ENCODE measurements at regions not wholly inside any gene's neighbourhood (a gene's known extent, or its start where the extent isn't known, plus 50 kb on each side); places are given as distances from the start of the nearest gene placed in this dataset.
"Not testable (repeated sequence)": the region's sequence is repeated elsewhere in the genome, so short reads cannot be mapped to it uniquely, and the experiment has no call there.

DNA sequence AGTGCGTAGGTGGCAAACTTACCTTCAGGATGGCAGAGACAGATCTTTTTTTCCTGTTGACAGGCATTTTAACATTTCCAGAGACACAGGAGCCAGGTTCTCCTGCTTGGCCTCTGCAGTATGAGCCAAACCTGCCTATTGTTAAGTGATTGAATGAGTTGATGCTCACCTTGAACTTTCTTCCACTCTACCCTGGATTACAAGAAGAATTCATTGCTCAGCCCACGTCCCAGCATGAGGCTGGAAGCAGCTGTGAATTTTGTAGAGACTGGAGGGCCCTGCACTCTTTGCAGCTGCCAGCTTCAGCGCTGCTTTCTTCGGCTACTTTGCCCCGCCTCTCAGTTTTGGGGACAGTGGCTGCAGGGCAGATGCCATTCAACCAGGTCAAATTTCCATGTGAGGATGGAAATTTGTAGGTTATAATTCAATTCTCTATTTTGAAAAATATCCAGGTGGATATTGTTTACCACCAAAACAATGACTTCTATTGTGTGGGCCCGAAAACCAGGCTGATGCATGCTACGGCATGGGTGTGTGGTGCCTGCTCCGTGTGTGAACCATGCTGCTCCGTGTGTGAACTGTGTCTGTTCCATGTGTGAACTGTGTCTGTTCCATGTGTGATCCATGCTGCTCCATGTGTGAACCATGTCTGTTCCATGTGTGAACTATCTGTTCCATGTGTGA is 75.2 kb upstream of the METTL9 start:
- 77 to 85% methylated on average over 9 of the region's 9 CpGs for WGBS, 2 donors
- Histone ChIP-seq H3K9me3 (no peaks in the 10 kb centered on the region), H3K36me3 (ENCODE audit: low read depth, missing control alignments) (no peaks in the 10 kb centered on the region), H3K27me3 (no peaks in the 10 kb centered on the region), H3K27ac (no peak overlapping the region), H3K4me1 (peaks cover 15% of the 10 kb centered on the region), H3K4me3 (no peak overlapping the region)
- TF ChIP-seq, protein P1, sequence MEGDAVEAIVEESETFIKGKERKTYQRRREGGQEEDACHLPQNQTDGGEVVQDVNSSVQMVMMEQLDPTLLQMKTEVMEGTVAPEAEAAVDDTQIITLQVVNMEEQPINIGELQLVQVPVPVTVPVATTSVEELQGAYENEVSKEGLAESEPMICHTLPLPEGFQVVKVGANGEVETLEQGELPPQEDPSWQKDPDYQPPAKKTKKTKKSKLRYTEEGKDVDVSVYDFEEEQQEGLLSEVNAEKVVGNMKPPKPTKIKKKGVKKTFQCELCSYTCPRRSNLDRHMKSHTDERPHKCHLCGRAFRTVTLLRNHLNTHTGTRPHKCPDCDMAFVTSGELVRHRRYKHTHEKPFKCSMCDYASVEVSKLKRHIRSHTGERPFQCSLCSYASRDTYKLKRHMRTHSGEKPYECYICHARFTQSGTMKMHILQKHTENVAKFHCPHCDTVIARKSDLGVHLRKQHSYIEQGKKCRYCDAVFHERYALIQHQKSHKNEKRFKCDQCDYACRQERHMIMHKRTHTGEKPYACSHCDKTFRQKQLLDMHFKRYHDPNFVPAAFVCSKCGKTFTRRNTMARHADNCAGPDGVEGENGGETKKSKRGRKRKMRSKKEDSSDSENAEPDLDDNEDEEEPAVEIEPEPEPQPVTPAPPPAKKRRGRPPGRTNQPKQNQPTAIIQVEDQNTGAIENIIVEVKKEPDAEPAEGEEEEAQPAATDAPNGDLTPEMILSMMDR (IDR thresholded peaks at IDR 0.05): no peak
- TF ChIP-seq POLR2A (IDR thresholded peaks at IDR 0.05): no peak
- intact Hi-C loops (cut with DNase I; ENCODE audit: low total_unique reads): no loop called here
- DNase-seq: no peak

DNA sequence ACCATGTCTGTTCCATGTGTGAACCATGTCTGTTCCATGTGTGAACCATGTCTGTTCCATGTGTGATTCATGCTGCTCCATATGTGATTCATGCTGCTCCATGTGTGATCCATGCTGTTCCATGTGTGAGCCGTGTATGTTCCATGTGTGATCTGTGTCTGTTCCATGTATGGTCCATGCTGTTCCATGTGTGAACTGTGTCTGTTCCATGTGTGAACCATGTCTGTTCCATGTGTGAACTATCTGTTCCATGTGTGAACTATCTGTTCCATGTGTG is 74.7 kb upstream of the METTL9 start:
- 90 to 96% methylated on average over 1 of the region's 1 CpG for WGBS, 2 donors
- DNase-seq; H3K27ac ChIP-seq; H3K36me3 ChIP-seq (ENCODE audit: low read depth, missing control alignments); H3K4me3 ChIP-seq; H3K9me3 ChIP-seq; H3K27me3 ChIP-seq; intact Hi-C loops (cut with DNase I; ENCODE audit: low total_unique reads): not testable (repeated sequence)
- H3K4me1 ChIP-seq: peaks cover 15% of the 10 kb centered on the region

DNA sequence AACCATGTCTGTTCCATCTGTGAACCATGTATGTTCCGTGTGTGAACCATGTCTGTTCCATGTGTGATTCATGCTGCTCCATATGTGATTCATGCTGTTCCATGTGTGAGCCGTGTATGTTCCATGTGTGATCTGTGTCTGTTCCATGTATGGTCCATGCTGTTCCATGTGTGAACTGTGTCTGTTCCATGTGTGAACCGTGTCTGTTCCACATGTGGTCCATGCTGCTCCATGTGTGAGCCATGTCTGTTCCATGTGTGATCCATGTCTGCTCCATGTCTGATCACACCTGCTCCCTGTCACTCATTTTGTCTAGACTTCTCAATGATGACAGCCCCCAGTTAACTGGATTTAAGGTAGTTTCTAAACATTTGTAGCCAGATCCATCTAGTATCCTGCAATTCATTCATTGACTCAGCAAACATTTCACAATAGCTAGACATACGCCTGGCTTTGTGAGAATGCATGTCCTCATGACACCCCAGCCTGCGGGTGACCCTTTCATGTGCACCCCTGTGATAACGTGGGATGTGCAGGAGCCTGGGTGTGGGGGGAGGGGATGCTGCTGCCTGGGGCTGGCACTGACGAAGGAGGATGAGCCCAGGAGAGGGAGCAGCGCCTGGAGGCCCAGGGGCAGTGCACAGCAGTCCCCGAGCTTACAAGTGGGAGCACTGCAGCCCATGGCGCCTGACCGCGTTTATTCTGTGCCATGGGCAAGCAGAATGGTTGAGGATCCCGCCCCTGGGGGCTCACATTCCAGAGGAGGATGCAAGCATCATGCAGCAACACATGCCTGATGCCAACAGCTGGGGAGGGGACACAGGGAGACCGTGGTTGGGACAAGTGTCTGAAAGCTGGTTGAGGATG is 74.1 kb upstream of the METTL9 start:
- intact Hi-C loops (cut with DNase I; ENCODE audit: low total_unique reads); H3K27me3 ChIP-seq; H3K4me3 ChIP-seq; H3K27ac ChIP-seq; H3K9me3 ChIP-seq; DNase-seq; H3K36me3 ChIP-seq (ENCODE audit: low read depth, missing control alignments): not testable (repeated sequence)
- WGBS, 2 donors: 72 to 73% methylated on average over 14 of the region's 14 CpGs
- peaks cover 15% of the 10 kb centered on the region for H3K4me1 ChIP-seq

DNA sequence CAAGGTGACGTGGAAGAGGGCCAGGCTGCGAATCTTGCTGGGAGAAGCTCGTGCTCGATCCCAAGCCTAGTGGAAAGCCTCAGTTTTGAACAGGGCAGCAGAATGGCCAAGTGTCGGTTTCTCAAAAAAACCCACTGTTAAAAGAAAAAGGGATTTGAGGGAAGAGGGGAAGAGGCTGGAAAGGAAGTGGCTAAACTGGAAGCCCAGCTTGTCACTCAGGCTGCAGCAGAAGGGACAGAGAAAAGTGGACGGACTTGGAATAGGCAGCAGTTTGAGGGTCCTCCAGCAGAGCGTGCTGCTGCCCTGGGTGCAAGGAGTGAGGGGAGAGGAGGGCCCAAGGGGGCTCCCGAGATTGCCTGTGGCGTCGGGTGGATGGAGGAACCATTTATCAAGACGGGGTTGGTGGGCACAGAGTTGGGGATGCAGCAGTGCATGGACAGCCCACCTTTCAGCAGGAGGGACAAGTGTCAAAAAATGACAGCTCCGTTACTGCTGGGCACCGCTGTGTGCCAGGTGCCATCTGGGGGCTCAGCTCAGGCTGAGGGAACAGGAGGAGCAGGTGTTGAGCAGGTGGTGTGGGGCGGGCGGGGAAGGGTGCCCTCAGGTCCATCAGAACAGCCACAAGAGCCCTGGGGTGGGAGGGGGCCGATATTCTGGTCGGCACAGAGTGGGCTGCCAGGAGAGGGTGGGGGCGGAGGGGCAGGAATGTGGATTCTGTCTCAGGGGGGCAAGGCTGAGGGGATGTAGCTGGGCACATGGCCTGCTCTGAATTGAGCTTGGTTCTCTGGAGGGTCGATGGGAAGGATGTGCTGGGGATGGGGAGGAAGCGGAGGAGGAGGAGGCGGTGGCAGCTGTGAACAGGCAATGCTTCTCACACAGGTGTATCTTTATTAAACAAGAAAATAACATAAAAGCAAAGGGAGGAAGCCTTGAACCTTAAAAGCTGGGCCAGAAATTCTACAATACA is 73.1 kb upstream of the METTL9 start:
- H3K9me3 ChIP-seq; intact Hi-C loops (cut with DNase I; ENCODE audit: low total_unique reads); DNase-seq; H3K36me3 ChIP-seq (ENCODE audit: low read depth, missing control alignments); H3K27me3 ChIP-seq; H3K27ac ChIP-seq; H3K4me3 ChIP-seq: not testable (repeated sequence)
- 75 to 82% methylated on average over 21 of the region's 21 CpGs for WGBS, 2 donors
- H3K4me1 ChIP-seq: peaks cover 11% of the 10 kb centered on the region

DNA sequence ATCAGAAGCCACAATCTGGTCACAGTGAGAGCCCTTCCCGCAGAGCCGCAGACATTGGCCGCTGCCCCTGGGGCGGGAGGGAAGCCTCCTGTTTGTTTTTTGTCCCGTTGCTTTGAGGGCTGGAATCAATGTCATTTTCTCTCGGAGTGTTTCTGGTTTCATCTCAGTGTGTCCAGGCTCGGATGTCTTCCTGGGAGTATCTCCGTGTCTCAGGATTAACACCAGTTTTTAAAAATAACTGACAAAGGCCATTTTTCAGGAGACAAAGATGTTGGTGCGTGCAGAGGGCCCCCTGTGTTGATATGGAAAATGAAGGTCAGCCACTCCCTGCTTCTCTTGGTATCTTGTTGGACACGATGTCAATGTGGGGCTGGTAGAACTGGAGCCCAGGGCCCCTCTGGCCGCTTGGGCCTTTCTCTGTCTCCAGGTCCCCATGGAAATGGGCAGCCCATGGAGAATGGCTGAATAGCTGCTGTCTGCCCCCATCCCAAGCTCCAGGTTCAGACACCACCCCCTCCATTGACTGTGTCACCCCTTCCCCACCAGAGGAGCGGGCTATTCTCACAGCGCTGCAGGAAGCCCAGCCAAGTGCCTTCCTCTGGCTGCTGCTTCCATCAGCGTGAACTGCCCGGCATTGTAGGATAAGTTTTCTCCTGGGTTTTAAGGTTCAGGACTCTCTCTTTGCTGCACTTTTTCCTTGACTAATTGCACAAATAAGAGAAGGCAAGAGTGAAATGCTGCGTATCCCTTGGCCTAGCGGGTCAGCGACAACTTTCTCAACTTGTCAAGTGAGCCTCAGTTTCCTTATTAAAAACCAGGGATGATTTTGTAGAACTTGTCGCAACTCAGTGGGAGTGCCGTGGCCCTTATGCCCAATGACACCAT is 72.2 kb upstream of the METTL9 start:
- Histone ChIP-seq H3K4me1 (peaks cover 5% of the 10 kb centered on the region), H3K4me3 (no peak overlapping the region), H3K36me3 (ENCODE audit: low read depth, missing control alignments) (no peaks in the 10 kb centered on the region), H3K27ac (no peak overlapping the region), H3K9me3 (no peaks in the 10 kb centered on the region), H3K27me3 (no peaks in the 10 kb centered on the region)
- intact Hi-C loops (cut with DNase I; ENCODE audit: low total_unique reads): no loop called here
- no peak for DNase-seq
- 70 to 75% methylated on average over 20 of the region's 20 CpGs for WGBS, 2 donors
- no peak for TF ChIP-seq POLR2A (IDR thresholded peaks at IDR 0.05)
- TF ChIP-seq, protein P1 (IDR thresholded peaks at IDR 0.05): no peak

DNA sequence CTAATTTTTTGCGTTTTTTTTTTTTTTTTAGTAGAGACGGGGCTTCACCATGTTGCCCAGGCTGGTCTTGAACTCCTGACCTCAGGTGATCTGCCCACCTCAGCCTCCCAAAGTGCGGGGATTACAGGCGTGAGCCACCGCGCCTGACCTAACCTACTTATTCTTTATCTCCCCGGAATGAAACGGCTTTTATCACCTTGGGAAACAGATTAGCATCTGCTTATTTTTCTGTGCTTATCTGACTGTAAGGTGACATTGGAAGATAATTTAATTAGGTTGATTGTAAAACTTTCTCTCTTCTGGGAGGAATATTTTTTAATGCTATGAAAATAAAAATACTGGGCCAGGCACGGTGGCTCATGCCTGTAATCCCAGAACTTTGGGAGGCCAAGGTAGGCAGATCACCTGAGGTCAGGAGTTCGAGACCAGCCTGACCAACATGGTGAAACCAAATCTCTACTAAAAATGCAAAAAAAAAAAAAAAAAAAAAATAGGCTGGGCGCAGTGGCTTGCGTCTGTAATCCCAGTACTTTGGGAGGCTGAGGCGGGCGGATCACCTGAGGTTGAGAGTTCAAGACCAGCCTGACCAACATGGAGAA is 70.2 kb upstream of the METTL9 start:
- H3K27ac ChIP-seq; DNase-seq; H3K36me3 ChIP-seq (ENCODE audit: low read depth, missing control alignments); intact Hi-C loops (cut with DNase I; ENCODE audit: low total_unique reads); H3K27me3 ChIP-seq; H3K4me3 ChIP-seq; H3K4me1 ChIP-seq; H3K9me3 ChIP-seq: not testable (repeated sequence)
- 79 to 90% methylated on average over 14 of the region's 14 CpGs for WGBS, 2 donors

DNA sequence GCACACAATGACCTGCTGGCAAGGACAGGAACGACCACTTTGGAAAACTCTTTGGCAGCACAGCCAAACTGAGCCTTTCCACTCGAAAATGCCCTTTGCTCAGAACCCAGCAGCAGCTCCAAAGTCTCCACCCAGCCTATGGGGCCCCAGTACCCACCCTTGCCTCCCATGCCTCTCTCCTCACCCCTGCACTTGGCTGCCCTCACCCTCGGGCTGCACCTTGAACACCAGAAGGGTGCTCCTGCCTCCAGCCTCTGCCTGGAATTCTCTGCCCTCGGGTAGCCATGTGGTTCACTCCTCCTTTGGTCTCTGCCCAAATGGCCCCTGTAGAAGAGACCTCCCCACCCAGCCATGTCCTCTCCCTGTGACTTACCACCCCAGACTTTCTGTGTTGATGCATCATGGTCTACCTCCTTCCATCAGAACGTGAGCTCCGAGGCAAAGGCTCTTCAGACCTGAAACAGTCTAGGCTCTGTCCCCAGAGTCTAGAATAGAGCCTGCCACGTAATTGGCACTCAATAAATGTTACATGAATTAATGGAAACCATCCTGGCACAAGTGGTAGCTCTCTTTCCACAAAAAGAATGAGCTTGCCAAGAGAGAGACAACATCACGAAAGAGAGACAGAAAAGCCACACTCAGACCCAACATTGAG is 68.5 kb upstream of the METTL9 start:
- H3K4me1 ChIP-seq; intact Hi-C loops (cut with DNase I; ENCODE audit: low total_unique reads); H3K27ac ChIP-seq; H3K9me3 ChIP-seq; H3K36me3 ChIP-seq (ENCODE audit: low read depth, missing control alignments); DNase-seq; H3K4me3 ChIP-seq; H3K27me3 ChIP-seq: not testable (repeated sequence)
- WGBS, 2 donors: 74 to 90% methylated on average over 7 to 8 of the region's 8 CpGs

DNA sequence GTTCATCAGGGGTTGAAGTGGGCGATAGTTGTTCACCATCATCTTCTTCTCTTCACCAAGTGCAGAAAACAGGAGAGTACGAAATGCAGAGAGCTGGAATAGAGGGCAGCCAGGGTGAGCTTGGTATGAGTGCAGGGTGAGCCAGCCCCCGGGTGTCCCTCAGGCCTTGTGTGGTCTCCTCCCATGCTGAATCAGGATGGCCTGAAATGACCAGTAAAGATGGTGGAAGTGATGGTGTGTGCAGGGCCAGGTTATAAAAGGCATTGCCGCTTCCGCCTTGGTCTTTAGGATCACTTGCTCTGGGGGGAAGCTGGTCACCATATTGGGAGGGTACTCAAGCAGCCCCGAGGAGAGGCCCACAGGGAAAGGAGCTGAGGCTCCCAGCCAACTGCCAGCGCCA is 66.4 kb upstream of the METTL9 start:
- H3K4me3 ChIP-seq; H3K27ac ChIP-seq; H3K4me1 ChIP-seq; DNase-seq; intact Hi-C loops (cut with DNase I; ENCODE audit: low total_unique reads); H3K9me3 ChIP-seq; H3K36me3 ChIP-seq (ENCODE audit: low read depth, missing control alignments); H3K27me3 ChIP-seq: not testable (repeated sequence)
- WGBS, 2 donors: 94 to 95% methylated on average over 7 of the region's 7 CpGs

Measured in testis (tissue), 2 donors.